ENCODE measurements at regions not wholly inside any gene's neighbourhood (a gene's known extent, or its start where the extent isn't known, plus 50 kb on each side); places are given as distances from the start of the nearest gene placed in this dataset.

GRCh38 chr3:8153800-8154199 lies 347.8 kb upstream of the LMCD1 start:
- H3K36me3 ChIP-seq (ENCODE audit: control insufficient read depth in 4 of 4, insufficient read depth in 3 of 4, low read depth in 1 of 4, low read length in 3 of 4) = no peaks in the 10 kb centered on the region
- H3K27me3 ChIP-seq (ENCODE audit: control insufficient read depth in 4 of 4, insufficient read depth in 4 of 4, low read length in 3 of 4) = no peaks in the 10 kb centered on the region
- H3K4me1 ChIP-seq (ENCODE audit: control insufficient read depth in 4 of 4, insufficient read depth in 4 of 4, low read length in 3 of 4) = no peaks in the 10 kb centered on the region
- DNase-seq (ENCODE audit: low spot score) = no peak
- no peak overlapping the region for H3K9ac ChIP-seq (ENCODE audit: low read depth in 1 of 2, low read length in 2 of 2)
- no peaks in the 10 kb centered on the region for H3K9me3 ChIP-seq (ENCODE audit: control insufficient read depth in 4 of 4, low read length in 3 of 4)
- H3K27ac ChIP-seq (ENCODE audit: low read depth in 1 of 2, low read length in 2 of 2) = no peak overlapping the region
- no peak overlapping the region for H3K4me3 ChIP-seq (ENCODE audit: low read depth in 1 of 3, low read length in 3 of 3)
- TF ChIP-seq RAD21 (IDR thresholded peaks at IDR 0.05) (no peak), HNF4G (IDR thresholded peaks at IDR 0.05) (no peak), JUND (IDR thresholded peaks at IDR 0.05) (no peak), YY1 (IDR thresholded peaks at IDR 0.05) (no peak), ZBTB33 (IDR thresholded peaks at IDR 0.05) (no peak), TAF1 (conservative IDR thresholded peaks at IDR 0.05) (no peak), CTCF (IDR thresholded peaks at IDR 0.05; ENCODE audit: low read depth, low read length, missing input control) (no peak), EGR1 (IDR thresholded peaks at IDR 0.05; ENCODE audit: low read depth in 2 of 2) (no peak), ATF3 (IDR thresholded peaks at IDR 0.05) (no peak), FOXA2 (IDR thresholded peaks at IDR 0.05) (no peak), NR2F2 (IDR thresholded peaks at IDR 0.05) (no peak), GABPA (IDR thresholded peaks at IDR 0.05 in 1 of 2, conservative IDR thresholded peaks at IDR 0.05 in 1 of 2) (no peak), SP1 (IDR thresholded peaks at IDR 0.05) (no peak), RXRA (IDR thresholded peaks at IDR 0.05) (no peak), MAX (IDR thresholded peaks at IDR 0.05) (no peak), FOXA1 (IDR thresholded peaks at IDR 0.05) (no peak)

GRCh38 chr3:8154617-8155016 lies 347.0 kb upstream of the LMCD1 start:
- H3K9me3 ChIP-seq (ENCODE audit: control insufficient read depth in 4 of 4, low read length in 3 of 4) = no peaks in the 10 kb centered on the region
- 75% methylated on average over 3 of the region's 3 CpGs for WGBS
- no peak for DNase-seq (ENCODE audit: low spot score)
- H3K36me3 ChIP-seq (ENCODE audit: control insufficient read depth in 4 of 4, insufficient read depth in 3 of 4, low read depth in 1 of 4, low read length in 3 of 4) = no peaks in the 10 kb centered on the region
- H3K27me3 ChIP-seq (ENCODE audit: control insufficient read depth in 4 of 4, insufficient read depth in 4 of 4, low read length in 3 of 4) = no peaks in the 10 kb centered on the region
- no peaks in the 10 kb centered on the region for H3K4me1 ChIP-seq (ENCODE audit: control insufficient read depth in 4 of 4, insufficient read depth in 4 of 4, low read length in 3 of 4)
- TF ChIP-seq REST (IDR thresholded peaks at IDR 0.05) (no peak), SP1 (IDR thresholded peaks at IDR 0.05) (no peak), ATF3 (IDR thresholded peaks at IDR 0.05) (no peak), EGR1 (IDR thresholded peaks at IDR 0.05; ENCODE audit: low read depth in 2 of 2) (no peak)
- H3K4me3 ChIP-seq (ENCODE audit: low read depth in 1 of 3, low read length in 3 of 3) = no peak overlapping the region
- no peak overlapping the region for H3K27ac ChIP-seq (ENCODE audit: low read depth in 1 of 2, low read length in 2 of 2)
- H3K9ac ChIP-seq (ENCODE audit: low read depth in 1 of 2, low read length in 2 of 2) = no peak overlapping the region
